ENCODE measurements at regions not wholly inside any gene's neighbourhood (a gene's known extent, or its start where the extent isn't known, plus 50 kb on each side); places are given as distances from the start of the nearest gene placed in this dataset.
A peak's percentile ranks its signal among the peaks of the same experiment; 100 is the strongest.

DNA sequence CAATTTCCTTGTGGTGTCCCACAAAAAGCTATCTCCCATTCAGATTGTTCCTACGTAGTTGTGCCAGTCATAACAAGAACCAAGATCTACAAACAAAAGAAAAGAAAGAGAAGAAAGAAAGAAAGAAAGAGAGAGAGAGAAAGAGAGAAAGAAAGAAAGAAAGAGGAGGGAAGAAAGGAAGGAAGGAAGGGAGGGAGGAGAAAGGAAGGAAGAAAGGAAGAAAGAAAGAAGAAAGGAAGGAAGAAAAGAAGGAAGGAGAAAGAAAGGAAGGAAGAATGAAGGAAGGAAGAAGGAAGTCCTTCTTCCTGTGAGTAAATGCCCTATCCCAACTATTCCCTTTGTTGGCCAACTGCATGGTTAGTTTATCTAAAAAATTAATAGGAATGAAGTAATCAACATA is 366.0 kb downstream of the DHRSX start:
- peak overlapping the region; percentile 20 for H3K27ac Mint-ChIP-seq
- H3K9me3 Mint-ChIP-seq: peaks cover 6% of the 10 kb centered on the region
- TF ChIP-seq ZNF512 (CRISPR knock-in tag; IDR thresholded peaks at IDR 0.05; ENCODE audit: borderline replicate concordance) (peak; percentile 84; the same call in 1 of the 2 replicates), ZMAT4 (CRISPR knock-in tag; IDR thresholded peaks at IDR 0.05) (no peak)

More for the DNA sequence above, 366.0 kb downstream of the DHRSX start:
- Mint-ChIP-seq H3K36me3 (0 out of 2 replicates have a peak, but pooled peaks cover 3% of the 10 kb centered on the region), H3K4me1 (peaks cover 4% of the 10 kb centered on the region), H3K27me3 (ENCODE audit: low read depth) (no peaks in the 10 kb centered on the region), H3K4me3 (no peak overlapping the region)
- ChIA-PET CTCF (no interaction called here), POLR2A (no interaction called here)
- ATAC-seq (no peak), DNase-seq (ENCODE audit: low spot score) (no peak)

All from WTC11 (cell line).